Glutamatergic neuron (in vitro differentiated cells): ENCODE measurements at regions not wholly inside any gene's neighbourhood (a gene's known extent, or its start where the extent isn't known, plus 50 kb on each side); places are given as distances from the start of the nearest gene placed in this dataset.

Experiments
- DNase-seq: peaks from one replicate; pipeline ENCODE4 v3.0.0; 2022
- H3K27ac Mint-ChIP-seq: one replicate; pipeline ENCODE4 v1.8.0; 2020; ENCODE audit warnings: mild to moderate bottlenecking, mixed read lengths, inconsistent platforms; ENCODE audit not compliant: unreplicated experiment
- H3K27me3 Mint-ChIP-seq: one replicate; pipeline ENCODE4 v1.8.0; 2020; ENCODE audit warnings: mild to moderate bottlenecking, moderate library complexity, mixed read lengths, inconsistent platforms; ENCODE audit not compliant: unreplicated experiment
- H3K36me3 Mint-ChIP-seq: one replicate; pipeline ENCODE4 v1.8.0; 2020; ENCODE audit warnings: mild to moderate bottlenecking, mixed read lengths, inconsistent platforms; ENCODE audit not compliant: unreplicated experiment
- H3K4me1 Mint-ChIP-seq: one replicate; pipeline ENCODE4 v1.8.0; 2020; ENCODE audit warnings: mild to moderate bottlenecking, low read depth, mixed read lengths, inconsistent platforms; ENCODE audit not compliant: unreplicated experiment
- H3K4me3 Mint-ChIP-seq: one replicate; pipeline ENCODE4 v1.8.0; 2020; ENCODE audit warnings: mild to moderate bottlenecking, mixed read lengths, inconsistent platforms; ENCODE audit not compliant: unreplicated experiment
- H3K9me3 Mint-ChIP-seq: one replicate; pipeline ENCODE4 v1.8.0; 2020; ENCODE audit warnings: mild to moderate bottlenecking, moderate library complexity, mixed read lengths, inconsistent platforms; ENCODE audit not compliant: unreplicated experiment
- TF ChIP-seq, protein P1 (sequence below): fragments of 200-600 bp; sonication (generic); IDR thresholded peaks from one replicate; pipeline ENCODE4 v1.5.0; 2021; ENCODE audit not compliant: partially characterized antibody, unreplicated experiment

GRCh38 chr1:29893046-29893723, 656.9 kb downstream of the PTPRU start:
- TF ChIP-seq, protein P1, sequence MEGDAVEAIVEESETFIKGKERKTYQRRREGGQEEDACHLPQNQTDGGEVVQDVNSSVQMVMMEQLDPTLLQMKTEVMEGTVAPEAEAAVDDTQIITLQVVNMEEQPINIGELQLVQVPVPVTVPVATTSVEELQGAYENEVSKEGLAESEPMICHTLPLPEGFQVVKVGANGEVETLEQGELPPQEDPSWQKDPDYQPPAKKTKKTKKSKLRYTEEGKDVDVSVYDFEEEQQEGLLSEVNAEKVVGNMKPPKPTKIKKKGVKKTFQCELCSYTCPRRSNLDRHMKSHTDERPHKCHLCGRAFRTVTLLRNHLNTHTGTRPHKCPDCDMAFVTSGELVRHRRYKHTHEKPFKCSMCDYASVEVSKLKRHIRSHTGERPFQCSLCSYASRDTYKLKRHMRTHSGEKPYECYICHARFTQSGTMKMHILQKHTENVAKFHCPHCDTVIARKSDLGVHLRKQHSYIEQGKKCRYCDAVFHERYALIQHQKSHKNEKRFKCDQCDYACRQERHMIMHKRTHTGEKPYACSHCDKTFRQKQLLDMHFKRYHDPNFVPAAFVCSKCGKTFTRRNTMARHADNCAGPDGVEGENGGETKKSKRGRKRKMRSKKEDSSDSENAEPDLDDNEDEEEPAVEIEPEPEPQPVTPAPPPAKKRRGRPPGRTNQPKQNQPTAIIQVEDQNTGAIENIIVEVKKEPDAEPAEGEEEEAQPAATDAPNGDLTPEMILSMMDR, result no peak
- no peaks in the 10 kb centered on the region for H3K36me3 Mint-ChIP-seq
- no peaks in the 10 kb centered on the region for H3K27me3 Mint-ChIP-seq
- H3K4me1 Mint-ChIP-seq, result no peaks in the 10 kb centered on the region
- H3K4me3 Mint-ChIP-seq, result no peak overlapping the region
- peaks cover 4% of the 10 kb centered on the region for H3K9me3 Mint-ChIP-seq
- DNase-seq, result no peak
- no peak overlapping the region for H3K27ac Mint-ChIP-seq

- Mint-ChIP-seq H3K36me3 (no peaks in the 10 kb centered on the region), H3K4me3 (no peak overlapping the region), H3K9me3 (peaks cover 2% of the 10 kb centered on the region), H3K27ac (no peak overlapping the region), H3K27me3 (no peaks in the 10 kb centered on the region), H3K4me1 (no peaks in the 10 kb centered on the region)
- TF ChIP-seq, protein P1, result no peak
- no peak for DNase-seq
These were observed 655.9 kb downstream of the PTPRU start for GRCh38 chr1:29892247-29892646.

GRCh38 chr1:29890201-29890959, 654.1 kb downstream of the PTPRU start:
- Mint-ChIP-seq H3K4me1 (no peaks in the 10 kb centered on the region), H3K27me3 (no peaks in the 10 kb centered on the region), H3K27ac (no peak overlapping the region)

DNA sequence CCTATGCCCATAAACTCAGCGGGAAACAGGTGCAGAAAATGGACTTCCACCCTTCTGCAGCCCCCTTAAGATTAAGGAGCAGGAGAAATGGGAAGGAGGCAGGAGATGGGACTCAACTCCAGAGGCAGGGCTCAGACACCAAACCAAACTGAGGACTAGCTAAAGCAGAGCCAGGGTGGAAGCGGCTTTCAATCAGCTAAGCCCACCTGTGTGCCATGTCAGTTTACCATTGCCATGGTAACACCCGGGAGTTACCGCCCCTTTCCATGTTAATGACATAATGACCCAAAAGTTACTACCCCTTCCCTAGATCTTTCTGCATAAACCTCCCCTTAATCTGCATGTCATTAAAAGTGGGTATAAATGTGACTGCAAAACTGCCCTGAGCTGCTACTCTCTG, 653.5 kb downstream of the PTPRU start:
- no peak overlapping the region for H3K4me3 Mint-ChIP-seq
- no peaks in the 10 kb centered on the region for H3K36me3 Mint-ChIP-seq
- DNase-seq, result no peak
- no peaks in the 10 kb centered on the region for H3K4me1 Mint-ChIP-seq
- TF ChIP-seq, protein P1, result no peak
- no peaks in the 10 kb centered on the region for H3K9me3 Mint-ChIP-seq
- no peak overlapping the region for H3K27ac Mint-ChIP-seq
- H3K27me3 Mint-ChIP-seq, result no peaks in the 10 kb centered on the region

More at GRCh38 chr1:29890201-29890959, 654.1 kb downstream of the PTPRU start:
- no peaks in the 10 kb centered on the region for H3K9me3 Mint-ChIP-seq
- no peaks in the 10 kb centered on the region for H3K36me3 Mint-ChIP-seq
- no peak overlapping the region for H3K4me3 Mint-ChIP-seq
- no peak for DNase-seq
- TF ChIP-seq, protein P1, result no peak

GRCh38 chr1:29884740-29885139, 648.4 kb downstream of the PTPRU start:
- Mint-ChIP-seq H3K4me3 (no peak overlapping the region), H3K4me1 (no peaks in the 10 kb centered on the region), H3K36me3 (no peaks in the 10 kb centered on the region), H3K9me3 (no peaks in the 10 kb centered on the region), H3K27me3 (no peaks in the 10 kb centered on the region), H3K27ac (no peak overlapping the region)
- TF ChIP-seq, protein P1, result no peak
- DNase-seq, result no peak
